SJCRH30 (cell line): ENCODE measurements at regions not wholly inside any gene's neighbourhood (a gene's known extent, or its start where the extent isn't known, plus 50 kb on each side); places are given as distances from the start of the nearest gene placed in this dataset.
A peak's percentile ranks its signal among the peaks of the same experiment; 100 is the strongest.
"Not testable (repeated sequence)": the region's sequence is repeated elsewhere in the genome, so short reads cannot be mapped to it uniquely, and the experiment has no call there.

Experiments
- DNase-seq, 2 experiments: peaks; one replicate each; pipeline ENCODE4 v3.0.0-alpha.2; 2015 to 2020
- H3K27ac ChIP-seq: fragments of 250-450 bp; sonication (Bioruptor Pico); 2 replicates; pipeline ENCODE4 v1.5.1; 2020; ENCODE audit warnings: mild to moderate bottlenecking, moderate library complexity
- H3K27me3 ChIP-seq: fragments of 250-450 bp; sonication (Bioruptor Pico); 2 replicates; pipeline ENCODE4 v1.5.1; 2020; ENCODE audit warnings: mild to moderate bottlenecking, moderate library complexity
- H3K36me3 ChIP-seq: fragments of 250-450 bp; sonication (Bioruptor Pico); 2 replicates; pipeline ENCODE4 v1.5.1; 2020; ENCODE audit warnings: mild to moderate bottlenecking, moderate library complexity
- H3K4me1 ChIP-seq: fragments of 250-450 bp; sonication (Bioruptor Pico); 2 replicates; pipeline ENCODE4 v1.5.1; 2020; ENCODE audit warnings: mild to moderate bottlenecking, moderate library complexity
- H3K4me3 ChIP-seq: fragments of 250-450 bp; sonication (Bioruptor Pico); 2 replicates; pipeline ENCODE4 v1.5.1; 2020; ENCODE audit warnings: mild to moderate bottlenecking, moderate library complexity
- H3K9me3 ChIP-seq: fragments of 250-450 bp; sonication (Bioruptor Pico); replicated peaks from 2 replicates; pipeline ENCODE4 v1.5.1; 2020; ENCODE audit warnings: mild to moderate bottlenecking, moderate library complexity

- Histone ChIP-seq H3K4me3 (no peak overlapping the region), H3K4me1 (no peaks in the 10 kb centered on the region), H3K36me3 (no peaks in the 10 kb centered on the region), H3K27ac (no peak overlapping the region), H3K9me3 (no peaks in the 10 kb centered on the region), H3K27me3 (no peaks in the 10 kb centered on the region)
- no peak for DNase-seq
Observed at GRCh38 chrX:94612140-94612539, 938.1 kb downstream of the FAM133A start.

- Histone ChIP-seq H3K27ac (no peak overlapping the region), H3K36me3 (no peaks in the 10 kb centered on the region), H3K27me3 (no peaks in the 10 kb centered on the region), H3K4me1 (no peaks in the 10 kb centered on the region), H3K4me3 (no peak overlapping the region), H3K9me3 (no peaks in the 10 kb centered on the region)
- no peak for DNase-seq
Observed at GRCh38 chrX:94633237-94633636, 959.2 kb downstream of the FAM133A start.

- no peaks in the 10 kb centered on the region for H3K9me3 ChIP-seq
- H3K27me3 ChIP-seq: no peaks in the 10 kb centered on the region
- no peak overlapping the region for H3K4me3 ChIP-seq
- no peaks in the 10 kb centered on the region for H3K4me1 ChIP-seq
- no peaks in the 10 kb centered on the region for H3K36me3 ChIP-seq
- DNase-seq: no peak
- H3K27ac ChIP-seq: no peak overlapping the region
Observed at GRCh38 chrX:94635003-94635402, 961.0 kb downstream of the FAM133A start.

- Histone ChIP-seq H3K27me3 (no peaks in the 10 kb centered on the region), H3K4me1 (no peaks in the 10 kb centered on the region), H3K4me3 (no peak overlapping the region), H3K36me3 (no peaks in the 10 kb centered on the region), H3K27ac (no peak overlapping the region), H3K9me3 (no peaks in the 10 kb centered on the region)
- DNase-seq: no peak
Observed at GRCh38 chrX:94645726-94646125, 971.7 kb downstream of the FAM133A start.

GRCh38 chrX:94655180-94655579, 981.2 kb downstream of the FAM133A start:
- H3K9me3 ChIP-seq: no peaks in the 10 kb centered on the region
- no peaks in the 10 kb centered on the region for H3K4me1 ChIP-seq
- no peaks in the 10 kb centered on the region for H3K36me3 ChIP-seq
- no peaks in the 10 kb centered on the region for H3K27me3 ChIP-seq
- H3K4me3 ChIP-seq: no peak overlapping the region
- DNase-seq: no peak
- no peak overlapping the region for H3K27ac ChIP-seq

- no peak overlapping the region for H3K4me3 ChIP-seq
- no peaks in the 10 kb centered on the region for H3K27me3 ChIP-seq
- DNase-seq: no peak
- H3K9me3 ChIP-seq: no peaks in the 10 kb centered on the region
- no peaks in the 10 kb centered on the region for H3K36me3 ChIP-seq
- H3K27ac ChIP-seq: no peak overlapping the region
- no peaks in the 10 kb centered on the region for H3K4me1 ChIP-seq
Observed at GRCh38 chrX:94662689-94663088, 988.7 kb downstream of the FAM133A start.

GRCh38 chrX:94676285-94676684, 1002.3 kb downstream of the FAM133A start:
- DNase-seq: no peak
- H3K4me3 ChIP-seq: no peak overlapping the region
- no peaks in the 10 kb centered on the region for H3K4me1 ChIP-seq
- H3K27me3 ChIP-seq: no peaks in the 10 kb centered on the region
- no peaks in the 10 kb centered on the region for H3K9me3 ChIP-seq
- H3K27ac ChIP-seq: no peak overlapping the region
- H3K36me3 ChIP-seq: no peaks in the 10 kb centered on the region

- Histone ChIP-seq H3K4me3 (no peak overlapping the region), H3K27me3 (no peaks in the 10 kb centered on the region)
- DNase-seq: peak; percentile 2 to 18
Observed at GRCh38 chrX:94686071-94686470, 1012.1 kb downstream of the FAM133A start.

GRCh38 chrX:94695910-94696309, 1021.9 kb downstream of the FAM133A start:
- H3K36me3 ChIP-seq: no peaks in the 10 kb centered on the region

More at GRCh38 chrX:94686071-94686470, 1012.1 kb downstream of the FAM133A start:
- Histone ChIP-seq H3K4me1 (no peaks in the 10 kb centered on the region), H3K9me3 (no peaks in the 10 kb centered on the region), H3K36me3 (no peaks in the 10 kb centered on the region), H3K27ac (no peak overlapping the region)

GRCh38 chrX:94704348-94705256, 1030.6 kb downstream of the FAM133A start:
- DNase-seq, H3K9me3 ChIP-seq, H3K4me1 ChIP-seq, H3K27me3 ChIP-seq, H3K36me3 ChIP-seq, H3K27ac ChIP-seq, H3K4me3 ChIP-seq: not testable (repeated sequence)

More at GRCh38 chrX:94695910-94696309, 1021.9 kb downstream of the FAM133A start:
- H3K4me3 ChIP-seq: no peak overlapping the region
- H3K9me3 ChIP-seq: no peaks in the 10 kb centered on the region
- H3K27me3 ChIP-seq: no peaks in the 10 kb centered on the region
- DNase-seq: no peak
- no peak overlapping the region for H3K27ac ChIP-seq
- no peaks in the 10 kb centered on the region for H3K4me1 ChIP-seq

GRCh38 chrX:94721386-94721785, 1047.4 kb downstream of the FAM133A start:
- H3K4me3 ChIP-seq: no peak overlapping the region
- DNase-seq: no peak
- no peaks in the 10 kb centered on the region for H3K4me1 ChIP-seq
- no peaks in the 10 kb centered on the region for H3K9me3 ChIP-seq
- H3K36me3 ChIP-seq: no peaks in the 10 kb centered on the region
- H3K27me3 ChIP-seq: no peaks in the 10 kb centered on the region
- no peak overlapping the region for H3K27ac ChIP-seq

GRCh38 chrX:94722578-94722977, 1048.6 kb downstream of the FAM133A start:
- H3K9me3 ChIP-seq: no peaks in the 10 kb centered on the region
- H3K27ac ChIP-seq: no peak overlapping the region
- H3K4me3 ChIP-seq: no peak overlapping the region
- no peaks in the 10 kb centered on the region for H3K4me1 ChIP-seq
- H3K27me3 ChIP-seq: no peaks in the 10 kb centered on the region
- DNase-seq: no peak
- H3K36me3 ChIP-seq: no peaks in the 10 kb centered on the region

GRCh38 chrX:94742772-94743171, 1068.8 kb downstream of the FAM133A start:
- H3K27ac ChIP-seq: no peak overlapping the region
- no peak for DNase-seq
- no peak overlapping the region for H3K4me3 ChIP-seq
- H3K36me3 ChIP-seq: no peaks in the 10 kb centered on the region
- H3K9me3 ChIP-seq: no peaks in the 10 kb centered on the region
- H3K27me3 ChIP-seq: no peaks in the 10 kb centered on the region
- H3K4me1 ChIP-seq: no peaks in the 10 kb centered on the region

GRCh38 chrX:94743478-94743877, 1069.5 kb downstream of the FAM133A start:
- Histone ChIP-seq H3K4me1 (no peaks in the 10 kb centered on the region), H3K9me3 (no peaks in the 10 kb centered on the region), H3K36me3 (no peaks in the 10 kb centered on the region)

GRCh38 chrX:94744786-94745185, 1070.8 kb downstream of the FAM133A start:
- no peaks in the 10 kb centered on the region for H3K9me3 ChIP-seq
- H3K36me3 ChIP-seq: no peaks in the 10 kb centered on the region
- no peaks in the 10 kb centered on the region for H3K27me3 ChIP-seq
- no peak overlapping the region for H3K4me3 ChIP-seq
- no peak overlapping the region for H3K27ac ChIP-seq
- H3K4me1 ChIP-seq: no peaks in the 10 kb centered on the region
- no peak for DNase-seq

More at GRCh38 chrX:94743478-94743877, 1069.5 kb downstream of the FAM133A start:
- Histone ChIP-seq H3K4me3 (no peak overlapping the region), H3K27me3 (no peaks in the 10 kb centered on the region), H3K27ac (no peak overlapping the region)
- no peak for DNase-seq

GRCh38 chrX:94751611-94752010, 1077.6 kb downstream of the FAM133A start:
- H3K27me3 ChIP-seq: no peaks in the 10 kb centered on the region
- no peaks in the 10 kb centered on the region for H3K9me3 ChIP-seq
- H3K27ac ChIP-seq: no peak overlapping the region
- peak in 1 of 2 experiments; percentile 2 for DNase-seq
- H3K4me1 ChIP-seq: no peaks in the 10 kb centered on the region
- no peak overlapping the region for H3K4me3 ChIP-seq
- H3K36me3 ChIP-seq: no peaks in the 10 kb centered on the region
